PC-3 (cell line): ENCODE measurements at regions not wholly inside any gene's neighbourhood (a gene's known extent, or its start where the extent isn't known, plus 50 kb on each side); places are given as distances from the start of the nearest gene placed in this dataset.

Experiments used
- ATAC-seq: fragments of 200-7000 bp; cut with Tn5 transposase; 2 replicates; pipeline ENCODE4 v1.9.1; 2020; ENCODE audit warnings: mild to moderate bottlenecking, moderate library complexity
- BruUV-seq: library from RNA; stranded (reverse); fragments of 400-500 nt; replicated peaks from 2 replicates; lab custom pipeline; 2021; lab: Mats Ljungman, UMichigan
- CTCF ChIA-PET: fragments of 300-600 bp; sonication (Branson Sonifier 250); formaldehyde crosslinking; loops from one replicate; lab custom pipeline; 2022; ENCODE audit warnings: antibody characterized with exemption; lab: Charles Lee
- POLR2A ChIA-PET: fragments of 300-600 bp; sonication (Branson Sonifier 250); formaldehyde crosslinking; loops from one replicate; lab custom pipeline; 2022; ENCODE audit warnings: antibody characterized with exemption; ENCODE audit not compliant: unreplicated experiment; lab: Charles Lee
- DNase-seq: peaks from one replicate; pipeline ENCODE4 v3.0.0-alpha.2; 2015
- H2AFZ ChIP-seq: fragments of 300-600 bp; sonication (generic); 2 replicates; pipeline ENCODE4 v1.6.0; 2016; ENCODE audit warnings: antibody characterized with exemption, low read length
- H3F3A ChIP-seq: fragments of 300-600 bp; sonication (generic); one replicate; pipeline ENCODE4 v1.6.0; 2017; ENCODE audit warnings: antibody characterized with exemption, low read length, control low read depth, mild to moderate bottlenecking; ENCODE audit not compliant: unreplicated experiment
- H3K27ac ChIP-seq: fragments of 300-600 bp; sonication (generic); 2 replicates; pipeline ENCODE4 v1.5.1; 2016; ENCODE audit warnings: mild to moderate bottlenecking, low read length
- H3K27me3 ChIP-seq: fragments of 300-600 bp; sonication (generic); 2 replicates; pipeline ENCODE4 v1.6.1; 2016; ENCODE audit warnings: low read length, mixed read lengths
- H3K36me3 ChIP-seq: fragments of 300-600 bp; sonication (generic); 2 replicates; pipeline ENCODE4 v1.6.1; 2016; ENCODE audit warnings: low read depth, mixed run types, low read length, mixed read lengths
- H3K4me1 ChIP-seq: fragments of 300-600 bp; sonication (generic); 2 replicates; pipeline ENCODE4 v1.5.1; 2016; ENCODE audit warnings: low read length; ENCODE audit not compliant: insufficient read depth
- H3K4me2 ChIP-seq: fragments of 300-600 bp; sonication (generic); 2 replicates; pipeline ENCODE4 v1.6.0; 2016; ENCODE audit warnings: low read length
- H3K4me3 ChIP-seq: fragments of 300-600 bp; sonication (generic); 2 replicates; pipeline ENCODE4 v1.5.1; 2016; ENCODE audit warnings: mild to moderate bottlenecking, low read length, mixed read lengths
- H3K79me2 ChIP-seq: fragments of 300-600 bp; sonication (generic); 2 replicates; pipeline ENCODE4 v1.6.1; 2017; ENCODE audit warnings: low read length, mixed read lengths
- H3K9ac ChIP-seq: fragments of 300-600 bp; sonication (generic); 2 replicates; pipeline ENCODE4 v1.6.0; 2016; ENCODE audit warnings: mild to moderate bottlenecking, low read length
- H3K9me2 ChIP-seq: fragments of 300-600 bp; sonication (generic); replicated peaks from 2 replicates; pipeline ENCODE4 v1.6.1; 2016; ENCODE audit warnings: mixed run types, low read length, mixed read lengths
- H3K9me3 ChIP-seq: fragments of 300-600 bp; sonication (generic); 2 replicates; pipeline ENCODE4 v1.6.1; 2016; ENCODE audit warnings: low read length, mixed read lengths
- H4K20me1 ChIP-seq: fragments of 300-600 bp; sonication (generic); 2 replicates; pipeline ENCODE4 v1.6.1; 2016; ENCODE audit warnings: low read length, mixed read lengths
- EZH2 ChIP-seq: fragments of 300-600 bp; sonication (generic); IDR thresholded peaks from one replicate; pipeline ENCODE4 v1.6.1; 2017; ENCODE audit warnings: antibody characterized with exemption, mild to moderate bottlenecking, low read length; ENCODE audit not compliant: unreplicated experiment
- EZH2phosphoT487 ChIP-seq: fragments of 300-600 bp; sonication (generic); IDR thresholded peaks from 2 replicates; pipeline ENCODE4 v1.6.1; 2018; ENCODE audit warnings: mild to moderate bottlenecking, antibody characterized with exemption, low read length, borderline replicate concordance
- intact Hi-C: fragments of 100-400 bp; cut with micrococcal nuclease; formaldehyde crosslinking; loops from 2 replicates; pipeline ENCODE4 v1.9.0; 2023
- TF ChIP-seq, protein P1 (sequence below): fragments of 300-600 bp; sonication (generic); conservative IDR thresholded peaks from 2 replicates; pipeline ENCODE4 v1.5.1; 2017; ENCODE audit warnings: antibody characterized with exemption, low read depth, mild to moderate bottlenecking, low read length

DNA sequence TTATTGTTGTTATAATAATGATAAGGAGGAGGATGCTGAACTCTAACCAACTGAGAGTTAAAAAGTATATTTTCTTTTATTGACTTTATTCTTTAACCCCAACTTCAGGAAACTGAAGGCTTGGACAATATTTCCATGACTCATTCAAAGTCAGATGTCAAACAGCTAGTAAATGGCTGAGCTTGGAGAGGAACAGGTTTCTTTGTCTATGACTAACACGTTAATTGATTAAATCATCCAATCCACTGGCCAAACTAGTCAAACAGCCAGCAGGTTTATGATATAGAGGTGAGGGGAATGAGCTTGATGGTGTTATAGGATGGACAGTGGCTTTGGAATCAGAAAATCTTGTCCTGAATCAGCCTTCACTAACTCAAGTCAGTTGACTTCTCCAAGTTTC is 119.1 kb upstream of the WDR11 start:
- Histone ChIP-seq H3K9me3 (no peaks in the 10 kb centered on the region), H4K20me1 (no peaks in the 10 kb centered on the region), H3K9ac (peak overlapping the region; percentile 81), H3K27me3 (no peaks in the 10 kb centered on the region), H3K79me2 (peaks cover 23% of the 10 kb centered on the region), H3K4me1 (peaks cover 51% of the 10 kb centered on the region), H3F3A (no peaks in the 10 kb centered on the region), H2AFZ (no peak overlapping the region), H3K9me2 (no peaks in the 10 kb centered on the region), H3K27ac (peak overlapping the region; percentile 99), H3K36me3 (no peaks in the 10 kb centered on the region), H3K4me3 (peak overlapping the region; percentile 74), H3K4me2 (peak overlapping the region; percentile 85)
- BruUV-seq, result no TSS peak
- peak; percentile 71 for ATAC-seq
- ChIA-PET CTCF (no interaction called here), POLR2A (no interaction called here)
- intact Hi-C loops, result loop anchor here (1.0 to 5.0 kb wide), 3 partner anchors 100 to 125 kb away; no protein-coding TSS in a partner anchor
- TF ChIP-seq, protein P1, sequence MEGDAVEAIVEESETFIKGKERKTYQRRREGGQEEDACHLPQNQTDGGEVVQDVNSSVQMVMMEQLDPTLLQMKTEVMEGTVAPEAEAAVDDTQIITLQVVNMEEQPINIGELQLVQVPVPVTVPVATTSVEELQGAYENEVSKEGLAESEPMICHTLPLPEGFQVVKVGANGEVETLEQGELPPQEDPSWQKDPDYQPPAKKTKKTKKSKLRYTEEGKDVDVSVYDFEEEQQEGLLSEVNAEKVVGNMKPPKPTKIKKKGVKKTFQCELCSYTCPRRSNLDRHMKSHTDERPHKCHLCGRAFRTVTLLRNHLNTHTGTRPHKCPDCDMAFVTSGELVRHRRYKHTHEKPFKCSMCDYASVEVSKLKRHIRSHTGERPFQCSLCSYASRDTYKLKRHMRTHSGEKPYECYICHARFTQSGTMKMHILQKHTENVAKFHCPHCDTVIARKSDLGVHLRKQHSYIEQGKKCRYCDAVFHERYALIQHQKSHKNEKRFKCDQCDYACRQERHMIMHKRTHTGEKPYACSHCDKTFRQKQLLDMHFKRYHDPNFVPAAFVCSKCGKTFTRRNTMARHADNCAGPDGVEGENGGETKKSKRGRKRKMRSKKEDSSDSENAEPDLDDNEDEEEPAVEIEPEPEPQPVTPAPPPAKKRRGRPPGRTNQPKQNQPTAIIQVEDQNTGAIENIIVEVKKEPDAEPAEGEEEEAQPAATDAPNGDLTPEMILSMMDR, result no peak
- no peak for TF ChIP-seq EZH2
- no peak for TF ChIP-seq EZH2phosphoT487
- DNase-seq, result peak; percentile 94

DNA sequence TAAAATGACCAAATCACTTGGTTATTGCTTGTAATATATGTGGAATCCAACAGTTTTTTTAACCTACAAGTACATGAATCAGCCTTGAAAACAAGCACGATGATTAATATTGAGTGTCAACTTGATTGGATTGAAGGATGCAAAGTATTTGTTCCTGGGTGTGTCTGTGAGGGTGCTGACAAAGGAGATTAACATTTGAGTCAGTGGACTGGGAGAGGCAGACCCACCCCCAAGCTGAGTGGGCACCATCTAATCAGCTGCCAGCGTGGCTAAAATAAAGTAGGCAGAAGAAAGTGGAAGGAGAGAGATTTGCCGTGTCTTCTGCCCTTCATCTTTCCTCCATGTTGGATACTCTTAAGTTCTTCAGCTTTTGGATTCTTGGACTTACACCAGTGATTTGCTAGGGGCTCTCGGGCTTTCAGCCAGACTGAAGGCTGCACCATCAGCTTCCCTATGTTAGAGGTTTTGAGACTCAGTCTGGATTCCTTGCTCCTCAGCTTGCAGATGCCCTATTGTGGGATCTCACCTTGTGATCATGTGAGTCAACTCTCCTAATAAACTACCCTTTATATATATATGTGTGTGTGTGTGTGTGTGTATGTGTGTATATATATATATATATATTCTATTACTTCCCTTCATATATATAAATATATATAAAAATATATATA is 118.4 kb upstream of the WDR11 start:
- peak overlapping the region; percentile 81 for H3K9ac ChIP-seq
- no peak for TF ChIP-seq EZH2phosphoT487
- TF ChIP-seq, protein P1, result no peak
- no peak for TF ChIP-seq EZH2
- intact Hi-C loops, result loop anchor here (1.0 to 5.0 kb wide), 3 partner anchors 100 to 126 kb away; no protein-coding TSS in a partner anchor
- DNase-seq (peak; percentile 72), ATAC-seq (peak; percentile 68)
- H4K20me1 ChIP-seq, result no peaks in the 10 kb centered on the region
- TSS peak; percentile 56 for BruUV-seq
- no peaks in the 10 kb centered on the region for H3K36me3 ChIP-seq
- H2AFZ ChIP-seq, result peak overlapping the region; percentile 75
- no peaks in the 10 kb centered on the region for H3F3A ChIP-seq
- no peaks in the 10 kb centered on the region for H3K9me3 ChIP-seq
- ChIA-PET POLR2A (no interaction called here), CTCF (no interaction called here)
- no peaks in the 10 kb centered on the region for H3K9me2 ChIP-seq
- H3K4me3 ChIP-seq, result peak overlapping the region; percentile 74
- H3K27me3 ChIP-seq, result no peaks in the 10 kb centered on the region
- H3K27ac ChIP-seq, result peak overlapping the region; percentile 99
- peaks cover 48% of the 10 kb centered on the region for H3K4me1 ChIP-seq
- peak overlapping the region; percentile 85 for H3K4me2 ChIP-seq
- peaks cover 29% of the 10 kb centered on the region for H3K79me2 ChIP-seq

DNA sequence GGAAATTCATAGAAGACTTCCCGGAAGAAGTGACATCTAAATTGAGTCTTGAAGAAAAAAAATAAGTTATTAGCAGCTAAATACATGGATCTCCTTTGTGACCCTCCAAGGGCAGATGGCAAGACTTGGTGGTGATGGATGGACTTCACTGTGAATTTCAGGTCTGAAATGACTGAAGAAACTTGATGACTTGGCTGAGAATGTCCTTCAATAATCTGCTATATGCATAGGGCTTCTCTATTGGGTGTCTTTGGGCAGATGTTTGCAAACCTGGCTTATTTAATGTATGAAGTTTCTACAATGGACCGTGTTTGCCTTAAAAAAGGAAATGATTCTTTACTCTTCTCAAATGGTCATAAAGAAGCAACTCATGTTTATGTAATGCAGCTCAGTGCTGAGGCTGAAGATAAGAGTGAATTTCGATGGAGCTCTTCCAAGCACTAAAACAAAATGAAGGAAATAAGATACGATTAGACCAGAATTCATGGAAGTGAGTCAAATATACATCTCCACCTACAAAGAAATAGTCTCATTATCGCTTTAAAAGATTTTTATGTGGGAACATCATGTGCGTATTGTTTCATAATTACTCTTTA is 116.6 kb upstream of the WDR11 start:
- no peaks in the 10 kb centered on the region for H3F3A ChIP-seq
- intact Hi-C loops, result loop anchor here (1.0 to 5.0 kb wide), 3 partner anchors 102 to 311 kb away; no protein-coding TSS in a partner anchor
- POLR2A ChIA-PET, result no interaction called here

More for the DNA sequence above, 116.6 kb upstream of the WDR11 start:
- TF ChIP-seq, protein P1, result no peak
- TF ChIP-seq EZH2phosphoT487 (no peak), EZH2 (no peak)
- peaks cover 42% of the 10 kb centered on the region for H3K4me1 ChIP-seq
- H3K9me2 ChIP-seq, result no peaks in the 10 kb centered on the region
- H3K4me2 ChIP-seq, result peak overlapping the region; percentile 82
- H2AFZ ChIP-seq, result peak overlapping the region; percentile 36; the same call in 1 of the 2 replicates
- no peaks in the 10 kb centered on the region for H4K20me1 ChIP-seq
- peak; percentile 21 for ATAC-seq
- H3K4me3 ChIP-seq, result peak overlapping the region; percentile 64
- H3K9ac ChIP-seq, result peak overlapping the region; percentile 36
- TSS peak; percentile 36 for BruUV-seq
- no peaks in the 10 kb centered on the region for H3K9me3 ChIP-seq
- DNase-seq, result peak; percentile 50
- no peaks in the 10 kb centered on the region for H3K27me3 ChIP-seq
- peaks cover 29% of the 10 kb centered on the region for H3K79me2 ChIP-seq
- H3K27ac ChIP-seq, result peak overlapping the region; percentile 80
- CTCF ChIA-PET, result interaction anchor here (1.0 kb wide), 1 partner anchor 107 kb away, joined by 3 read pairs; no protein-coding TSS in a partner anchor
- no peaks in the 10 kb centered on the region for H3K36me3 ChIP-seq
